A673 (cell line): ENCODE measurements at regions not wholly inside any gene's neighbourhood (a gene's known extent, or its start where the extent isn't known, plus 50 kb on each side); places are given as distances from the start of the nearest gene placed in this dataset.

ENCODE experiments used
- BruUV-seq: library from RNA; stranded (reverse); fragments of 400-500 nt; replicated peaks from 2 replicates; lab custom pipeline; 2021; lab: Mats Ljungman, UMichigan
- CTCF ChIA-PET: fragments of 300-600 bp; sonication (Branson Sonifier 250); formaldehyde crosslinking; loops from one replicate; lab custom pipeline; 2022; ENCODE audit warnings: antibody characterized with exemption; lab: Charles Lee
- POLR2A ChIA-PET: fragments of 300-600 bp; sonication (Branson Sonifier 250); formaldehyde crosslinking; loops from one replicate; lab custom pipeline; 2022; ENCODE audit warnings: antibody characterized with exemption; ENCODE audit not compliant: low non-redundant PET; lab: Charles Lee
- DNase-seq: peaks from one replicate; pipeline ENCODE4 v3.0.0-alpha.2; 2015; ENCODE audit warnings: low spot score
- H3K27ac ChIP-seq: fragments of 200-600 bp; sonication (generic); 2 replicates; pipeline ENCODE4 v1.5.1; 2016; ENCODE audit warnings: mixed run types, low read depth, mild to moderate bottlenecking, mixed read lengths, antibody characterized with exemption, low read length; ENCODE audit not compliant: poor library complexity, severe bottlenecking
- H3K27me3 ChIP-seq: fragments of 200-600 bp; sonication (generic); replicated peaks from 2 replicates; pipeline ENCODE4 v1.6.1; 2017; ENCODE audit warnings: mixed run types, low read depth, mild to moderate bottlenecking, mixed read lengths, antibody characterized with exemption, low read length; ENCODE audit not compliant: insufficient read depth, poor library complexity
- H3K36me3 ChIP-seq: fragments of 200-600 bp; sonication (generic); 2 replicates; pipeline ENCODE4 v1.6.1; 2016; ENCODE audit warnings: mixed run types, mild to moderate bottlenecking, mixed read lengths, antibody characterized with exemption, low read length; ENCODE audit not compliant: insufficient read depth, poor library complexity, severe bottlenecking
- H3K4me1 ChIP-seq: fragments of 200-600 bp; sonication (generic); 2 replicates; pipeline ENCODE4 v1.6.1; 2017; ENCODE audit warnings: mixed run types, mild to moderate bottlenecking, mixed read lengths, antibody characterized with exemption, low read length; ENCODE audit not compliant: insufficient read depth, poor library complexity, severe bottlenecking
- H3K4me3 ChIP-seq: fragments of 200-600 bp; sonication (generic); 2 replicates; pipeline ENCODE4 v1.5.1; 2016; ENCODE audit warnings: low read depth, mixed run types, mild to moderate bottlenecking, mixed read lengths, low read length; ENCODE audit not compliant: poor library complexity, severe bottlenecking
- H3K9me3 ChIP-seq: fragments of 200-600 bp; sonication (generic); 2 replicates; pipeline ENCODE4 v1.6.1; 2016; ENCODE audit warnings: mixed run types, low read depth, mild to moderate bottlenecking, mixed read lengths, antibody characterized with exemption, low read length; ENCODE audit not compliant: poor library complexity, severe bottlenecking
- EZH2 ChIP-seq: fragments of 200-600 bp; sonication (generic); IDR thresholded peaks from 2 replicates; pipeline ENCODE4 v1.6.1; 2017; ENCODE audit warnings: borderline replicate concordance, low read depth, mild to moderate bottlenecking, mixed read lengths, antibody characterized with exemption, low read length; ENCODE audit not compliant: poor library complexity, severe bottlenecking
- intact Hi-C: fragments of 100-400 bp; cut with micrococcal nuclease; formaldehyde crosslinking; loops from one replicate; pipeline ENCODE4 v1.10.0; 2022; ENCODE audit not compliant: unreplicated experiment
- TF ChIP-seq, protein P1 (sequence below): fragments of 300-800, 200-600 bp; sonication (generic); conservative IDR thresholded peaks from 2 replicates; pipeline ENCODE4 v1.5.1; 2017; ENCODE audit warnings: low read depth, mild to moderate bottlenecking, antibody characterized with exemption, low read length, moderate library complexity, mixed read lengths

GRCh38 chr14:56487090-56487667 is 92.4 kb upstream of the TMEM260 start:
- no TSS peak for BruUV-seq
- peak overlapping the region; percentile 44 for H3K27ac ChIP-seq
- TF ChIP-seq, protein P1, sequence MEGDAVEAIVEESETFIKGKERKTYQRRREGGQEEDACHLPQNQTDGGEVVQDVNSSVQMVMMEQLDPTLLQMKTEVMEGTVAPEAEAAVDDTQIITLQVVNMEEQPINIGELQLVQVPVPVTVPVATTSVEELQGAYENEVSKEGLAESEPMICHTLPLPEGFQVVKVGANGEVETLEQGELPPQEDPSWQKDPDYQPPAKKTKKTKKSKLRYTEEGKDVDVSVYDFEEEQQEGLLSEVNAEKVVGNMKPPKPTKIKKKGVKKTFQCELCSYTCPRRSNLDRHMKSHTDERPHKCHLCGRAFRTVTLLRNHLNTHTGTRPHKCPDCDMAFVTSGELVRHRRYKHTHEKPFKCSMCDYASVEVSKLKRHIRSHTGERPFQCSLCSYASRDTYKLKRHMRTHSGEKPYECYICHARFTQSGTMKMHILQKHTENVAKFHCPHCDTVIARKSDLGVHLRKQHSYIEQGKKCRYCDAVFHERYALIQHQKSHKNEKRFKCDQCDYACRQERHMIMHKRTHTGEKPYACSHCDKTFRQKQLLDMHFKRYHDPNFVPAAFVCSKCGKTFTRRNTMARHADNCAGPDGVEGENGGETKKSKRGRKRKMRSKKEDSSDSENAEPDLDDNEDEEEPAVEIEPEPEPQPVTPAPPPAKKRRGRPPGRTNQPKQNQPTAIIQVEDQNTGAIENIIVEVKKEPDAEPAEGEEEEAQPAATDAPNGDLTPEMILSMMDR, result peak; percentile 74
- no peak for TF ChIP-seq EZH2
- intact Hi-C loops, result loop anchor here (5.0 kb wide), 1 partner anchor 1040 kb away; no protein-coding TSS in a partner anchor
- CTCF ChIA-PET, result interaction anchor here (1.6 kb wide), 1 partner anchor 13 kb away, joined by 4 read pairs; no protein-coding TSS in a partner anchor
- no peak overlapping the region for H3K4me3 ChIP-seq
- H3K4me1 ChIP-seq, result peaks cover 32% of the 10 kb centered on the region
- H3K36me3 ChIP-seq, result no peaks in the 10 kb centered on the region
- H3K9me3 ChIP-seq, result no peaks in the 10 kb centered on the region
- H3K27me3 ChIP-seq, result no peaks in the 10 kb centered on the region
- DNase-seq, result peak; percentile 61
- POLR2A ChIA-PET, result no interaction called here

GRCh38 chr14:56487761-56488160 is 91.8 kb upstream of the TMEM260 start:
- Histone ChIP-seq H3K36me3 (no peaks in the 10 kb centered on the region), H3K27ac (peak overlapping the region; percentile 44), H3K4me3 (no peak overlapping the region), H3K9me3 (no peaks in the 10 kb centered on the region), H3K27me3 (no peaks in the 10 kb centered on the region), H3K4me1 (peaks cover 33% of the 10 kb centered on the region)
- intact Hi-C loops, result loop anchor here (5.0 kb wide), 1 partner anchor 1040 kb away; no protein-coding TSS in a partner anchor
- no TSS peak for BruUV-seq
- ChIA-PET POLR2A (no interaction called here), CTCF (interaction anchor here (0.5 to 1.6 kb wide), 2 partner anchors 13 to 83 kb away, joined by 4 to 11 read pairs; no protein-coding TSS in a partner anchor)
- TF ChIP-seq, protein P1, result no peak
- no peak for TF ChIP-seq EZH2
- DNase-seq, result peak; percentile 73

- H3K27ac ChIP-seq, result peak overlapping the region; percentile 44
- no peak for DNase-seq
- TF ChIP-seq EZH2, result no peak
- peaks cover 33% of the 10 kb centered on the region for H3K4me1 ChIP-seq
- H3K36me3 ChIP-seq, result no peaks in the 10 kb centered on the region
- BruUV-seq, result no TSS peak
- H3K27me3 ChIP-seq, result no peaks in the 10 kb centered on the region
- H3K4me3 ChIP-seq, result no peak overlapping the region
- intact Hi-C loops, result loop anchor here (5.0 kb wide), 1 partner anchor 1041 kb away; no protein-coding TSS in a partner anchor
- ChIA-PET POLR2A (no interaction called here), CTCF (no interaction called here)
- H3K9me3 ChIP-seq, result no peaks in the 10 kb centered on the region
These were observed 91.3 kb upstream of the TMEM260 start for GRCh38 chr14:56488306-56488705.
